Activated T-cell treated with anti-CD3 and anti-CD28 coated beads for 24 hours (primary cell): ENCODE measurements at regions not wholly inside any gene's neighbourhood (a gene's known extent, or its start where the extent isn't known, plus 50 kb on each side); places are given as distances from the start of the nearest gene placed in this dataset.

Experiments used
- DNase-seq: peaks from one replicate; pipeline ENCODE4 v3.0.0-alpha.2; 2020; ENCODE audit warnings: low read depth

DNA sequence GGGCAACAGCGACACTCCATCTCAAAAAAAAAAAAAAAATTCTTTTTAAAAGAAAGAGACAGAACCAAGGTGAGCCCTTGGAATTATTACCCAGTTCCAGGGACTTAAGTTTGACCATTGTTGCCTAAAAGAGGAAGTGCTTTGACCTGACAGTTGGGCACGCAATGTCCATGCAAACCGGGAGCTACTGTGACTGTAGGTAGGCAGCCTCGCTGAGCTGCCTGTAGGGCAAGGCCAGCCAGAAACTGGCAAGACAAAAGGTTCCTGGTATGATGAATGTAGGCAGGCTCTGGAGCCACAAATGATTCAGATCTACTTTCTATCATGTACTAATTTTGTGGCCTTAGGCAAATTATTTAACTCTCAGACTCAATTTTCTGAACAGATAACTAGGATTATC, 334.8 kb upstream of the ZNF462 start:
- DNase-seq = no peak

DNA sequence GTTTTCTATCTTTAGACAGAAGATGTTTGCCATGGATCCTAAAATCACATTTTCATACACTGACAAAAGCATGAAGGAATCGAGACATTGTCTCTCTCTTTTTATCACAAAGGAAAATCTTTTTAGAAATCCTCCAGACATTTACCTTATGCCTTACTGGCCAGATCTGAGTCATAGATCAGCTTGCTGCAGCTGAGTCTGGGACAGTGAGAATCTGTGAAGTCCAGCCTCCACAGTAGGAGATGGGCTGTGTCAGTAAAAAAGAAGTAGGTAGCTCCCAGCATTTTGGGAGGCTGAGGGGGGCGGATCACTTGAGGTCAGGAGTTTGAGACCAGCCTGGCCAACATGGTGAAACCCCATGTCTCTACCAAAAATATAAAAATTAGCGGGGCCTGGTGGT, 333.4 kb upstream of the ZNF462 start:
- DNase-seq = no peak

DNA sequence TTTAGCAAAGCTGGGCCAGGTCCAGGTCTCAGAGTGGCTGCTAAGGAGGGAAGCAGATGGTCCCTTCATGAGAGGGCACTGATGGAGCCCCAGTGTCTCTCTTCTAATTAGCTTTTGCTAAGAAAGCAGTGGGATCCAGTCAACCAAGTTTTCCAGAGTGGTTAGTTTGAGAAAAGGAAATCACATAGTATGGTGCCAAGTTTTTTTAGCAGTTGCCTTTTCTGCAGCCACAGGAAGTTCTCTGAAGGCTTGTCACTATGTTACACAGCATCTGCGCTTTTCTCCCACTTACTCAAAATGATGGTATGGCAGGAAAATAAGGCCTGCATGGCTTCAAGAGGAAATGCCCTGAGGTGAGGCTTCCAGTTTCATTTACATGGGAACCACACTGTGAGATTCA, 331.5 kb upstream of the ZNF462 start:
- DNase-seq = no peak

DNA sequence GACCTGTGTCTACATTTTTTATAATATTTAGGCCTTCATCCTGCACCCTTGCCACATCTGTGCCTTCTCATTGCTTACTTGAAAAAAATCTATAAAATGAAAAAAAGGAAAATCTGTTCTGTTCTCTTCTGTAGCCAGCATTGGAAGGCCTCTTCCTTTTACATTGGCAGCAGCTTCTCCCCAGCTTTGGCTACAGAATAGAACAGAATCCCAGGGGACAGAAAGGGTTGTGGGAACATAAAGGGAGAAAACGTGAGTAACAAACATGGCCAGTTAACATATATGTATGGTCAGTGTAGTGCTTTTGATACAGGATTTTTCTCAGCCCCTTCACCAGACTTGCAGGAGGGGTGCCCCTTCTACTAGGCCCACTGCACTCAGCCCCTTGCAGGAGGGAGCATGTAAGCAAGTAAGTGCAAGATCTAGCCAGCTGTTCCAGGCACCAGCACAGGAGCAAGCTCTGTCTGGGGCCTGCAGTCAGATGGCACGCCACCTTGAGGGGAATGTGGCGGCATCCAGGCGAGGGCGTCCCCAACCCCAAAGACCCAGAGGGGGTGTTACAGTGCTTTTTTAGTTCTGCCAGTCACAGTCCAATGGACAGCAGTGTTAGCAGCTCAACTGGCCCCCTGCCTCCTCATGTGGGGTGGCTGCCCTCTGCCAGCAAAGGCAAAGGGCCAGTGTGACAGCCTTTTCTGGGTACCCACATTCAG, 330.5 kb upstream of the ZNF462 start:
- no peak for DNase-seq

DNA sequence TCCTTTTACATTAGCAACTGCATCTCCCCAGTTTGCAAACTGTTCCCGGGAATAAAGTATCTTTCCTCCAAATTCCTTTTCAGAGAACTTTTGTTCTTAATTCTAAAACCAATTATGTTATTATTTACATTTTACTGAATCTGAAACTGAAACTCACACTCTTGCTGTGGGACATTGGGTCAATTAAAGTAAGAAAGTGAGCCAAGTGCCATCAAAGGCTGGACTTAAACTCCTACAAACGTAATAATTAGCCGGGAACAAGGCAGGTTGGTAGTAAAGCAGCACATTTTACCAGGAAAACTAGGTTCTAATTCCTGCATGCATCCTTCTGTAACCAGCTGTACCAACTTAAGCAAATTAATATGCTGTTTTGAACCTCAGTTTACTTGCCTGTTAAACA, 328.2 kb upstream of the ZNF462 start:
- DNase-seq = no peak

DNA sequence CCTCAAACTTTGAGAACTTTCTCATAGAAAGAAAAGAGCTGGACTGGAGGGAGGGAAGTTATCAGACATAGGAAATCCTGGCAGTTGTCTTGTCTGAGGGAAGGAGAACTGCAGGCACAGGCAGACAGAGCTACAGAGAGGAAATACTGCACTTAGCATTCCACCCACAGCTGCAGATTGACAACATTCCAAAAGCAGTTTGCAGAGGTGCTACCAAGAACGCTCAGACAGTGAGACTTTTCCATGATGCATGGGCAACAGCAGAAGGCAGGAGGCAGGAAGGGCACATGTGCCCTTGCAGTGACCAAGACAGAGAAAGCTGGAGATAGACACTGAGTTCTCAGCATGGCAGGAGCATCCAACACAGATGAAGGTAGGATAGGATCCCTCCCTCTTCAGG, 327.5 kb upstream of the ZNF462 start:
- no peak for DNase-seq

DNA sequence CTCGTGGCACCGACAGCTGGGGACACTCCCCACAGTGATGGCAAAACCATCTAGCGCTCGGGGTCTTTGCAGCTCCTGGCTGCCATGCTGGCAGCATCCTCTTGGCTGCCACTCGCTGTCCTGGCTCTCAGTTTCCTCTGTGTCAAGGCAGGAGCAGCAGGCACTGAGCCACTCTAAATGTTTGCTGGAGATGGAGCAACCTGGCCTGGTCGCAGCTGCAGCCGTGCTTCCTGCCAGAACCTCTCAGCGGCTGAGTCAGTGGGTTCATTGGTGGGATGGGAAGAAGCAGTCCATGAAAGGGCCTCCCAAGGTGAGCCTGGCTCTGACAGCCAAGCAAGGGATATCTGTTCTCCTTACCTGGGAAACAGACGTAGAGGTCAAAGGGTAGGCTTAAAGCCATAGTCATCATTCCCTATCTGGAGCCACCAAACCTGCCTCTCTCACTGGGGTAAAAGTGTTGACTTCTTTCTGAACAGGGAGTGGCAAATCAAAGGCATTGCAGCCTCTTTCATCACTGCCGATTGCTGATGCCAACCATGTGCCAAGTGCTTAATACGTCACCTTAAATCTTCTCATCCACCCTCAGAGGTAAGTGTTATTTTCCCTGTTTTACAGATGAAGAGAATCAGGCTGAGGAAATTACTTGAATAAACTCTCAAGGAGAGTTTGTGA, 304.8 kb upstream of the ZNF462 start:
- no peak for DNase-seq

DNA sequence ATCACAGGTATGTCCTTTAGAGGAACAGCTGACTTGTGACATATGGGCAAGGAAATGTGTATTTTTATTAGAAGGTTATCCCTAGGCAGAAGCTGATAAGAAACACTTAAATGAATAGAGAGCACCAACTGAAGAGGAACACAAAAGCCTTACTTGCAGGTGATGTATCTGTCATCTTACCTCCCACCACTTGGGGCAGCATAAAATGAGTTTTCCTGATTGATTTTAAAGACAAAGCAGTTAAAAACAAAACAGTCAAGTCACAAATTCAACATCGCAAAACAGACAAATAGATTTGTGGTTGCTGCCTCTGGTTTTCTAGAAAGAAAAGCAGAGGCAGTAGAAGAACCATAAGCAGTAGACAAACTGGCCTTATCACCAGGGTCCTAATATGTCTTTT, 302.4 kb upstream of the ZNF462 start:
- no peak for DNase-seq

DNA sequence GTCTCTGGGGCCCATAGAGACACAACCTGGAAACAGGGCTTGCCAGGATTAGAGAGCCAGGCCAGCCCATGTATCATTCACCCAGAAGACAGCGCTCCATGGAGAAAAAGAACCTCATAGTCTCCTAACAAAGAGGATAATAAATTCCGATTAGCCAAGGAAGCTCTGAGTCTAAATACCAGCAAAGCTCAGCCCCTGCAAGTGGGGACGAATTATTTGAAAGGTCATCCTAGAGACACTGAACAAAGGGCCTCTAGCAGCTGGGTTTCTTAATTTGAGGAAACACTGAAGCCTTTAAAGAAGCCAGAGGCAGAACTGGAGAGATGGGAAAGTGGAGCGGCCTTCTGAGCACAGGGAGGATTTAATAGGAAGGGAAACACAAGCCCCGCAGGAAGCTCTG, 287.1 kb upstream of the ZNF462 start:
- no peak for DNase-seq

DNA sequence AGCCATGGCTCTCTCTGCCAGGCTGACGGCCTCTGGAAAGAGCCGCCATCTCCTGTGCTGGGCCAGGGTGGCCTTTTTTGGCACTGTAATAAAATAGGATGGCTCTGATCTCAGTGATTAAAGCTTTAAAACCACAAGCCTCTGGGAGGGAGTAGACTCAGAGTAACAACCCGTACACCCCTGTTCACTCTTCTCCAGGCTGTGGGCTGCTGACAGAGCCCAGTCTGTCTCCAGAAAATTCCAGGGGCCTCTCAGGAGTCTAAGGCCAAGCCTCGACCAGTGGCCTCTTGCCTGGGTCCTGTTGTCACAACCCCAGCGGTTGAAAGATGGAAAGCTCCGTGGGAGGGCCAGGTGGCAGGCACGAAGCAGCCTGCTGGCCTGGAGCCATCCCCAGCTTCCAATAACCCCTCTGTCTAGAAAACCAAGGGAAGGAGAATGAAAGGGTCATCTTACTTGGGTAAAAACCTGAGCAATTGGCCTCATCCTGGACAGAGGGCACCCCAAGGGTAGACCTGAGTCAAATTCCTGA, 286.7 kb upstream of the ZNF462 start:
- DNase-seq = no peak

DNA sequence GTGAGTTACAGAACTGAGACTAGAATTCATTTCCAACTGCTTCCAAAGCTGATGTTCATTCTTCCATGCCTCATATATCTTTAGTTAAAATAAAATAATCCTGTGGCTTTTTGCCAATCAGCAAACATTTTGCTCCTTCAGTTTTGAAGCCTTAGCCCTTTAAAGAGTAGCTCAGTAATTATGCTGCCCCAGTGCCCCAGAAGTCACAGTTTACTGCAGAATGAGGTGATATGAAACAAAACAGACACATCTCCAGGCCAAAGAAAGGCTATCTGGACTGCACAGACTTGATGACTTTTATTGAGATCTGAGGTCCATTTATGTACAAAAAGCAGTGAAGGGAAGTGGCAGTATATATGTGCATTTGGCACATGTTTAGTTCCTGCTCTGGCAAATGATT, 285.8 kb upstream of the ZNF462 start:
- no peak for DNase-seq

DNA sequence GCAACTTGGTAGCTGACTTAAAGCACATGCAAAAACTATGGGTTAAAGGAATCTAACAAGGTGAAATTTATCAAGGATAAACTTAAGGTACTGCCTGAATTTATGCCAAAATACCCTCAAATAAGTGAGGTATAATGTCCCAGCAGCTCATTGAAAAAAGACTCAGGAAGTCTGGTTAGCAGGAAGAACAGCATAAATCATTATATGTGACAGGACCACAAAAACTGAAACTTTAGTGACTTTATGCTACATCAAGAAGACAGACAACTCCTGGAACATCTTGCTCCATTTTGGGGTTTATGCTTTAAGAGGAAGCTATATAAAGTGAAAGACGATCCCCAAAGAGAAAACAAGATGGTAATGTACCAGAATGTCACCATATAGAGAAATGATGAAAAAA, 282.4 kb upstream of the ZNF462 start:
- DNase-seq = no peak

DNA sequence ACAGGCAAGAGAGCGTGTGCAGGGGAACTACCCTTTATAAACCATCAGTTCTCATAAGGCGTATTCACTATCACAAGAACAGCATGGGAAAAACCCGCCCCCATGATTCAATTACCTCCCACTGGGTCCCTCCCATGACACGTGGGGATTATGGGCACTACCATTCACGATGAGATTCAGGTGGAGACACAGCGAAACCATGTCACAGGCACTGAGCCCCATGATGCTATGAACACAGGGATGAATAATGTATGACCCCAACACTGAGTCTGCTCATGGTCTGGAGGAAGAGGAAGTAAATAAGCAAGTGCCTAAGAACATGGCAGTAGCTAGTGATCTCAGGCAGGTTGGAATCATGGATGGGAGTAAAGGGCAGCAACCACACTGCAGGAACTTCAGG, 281.0 kb upstream of the ZNF462 start:
- no peak for DNase-seq

DNA sequence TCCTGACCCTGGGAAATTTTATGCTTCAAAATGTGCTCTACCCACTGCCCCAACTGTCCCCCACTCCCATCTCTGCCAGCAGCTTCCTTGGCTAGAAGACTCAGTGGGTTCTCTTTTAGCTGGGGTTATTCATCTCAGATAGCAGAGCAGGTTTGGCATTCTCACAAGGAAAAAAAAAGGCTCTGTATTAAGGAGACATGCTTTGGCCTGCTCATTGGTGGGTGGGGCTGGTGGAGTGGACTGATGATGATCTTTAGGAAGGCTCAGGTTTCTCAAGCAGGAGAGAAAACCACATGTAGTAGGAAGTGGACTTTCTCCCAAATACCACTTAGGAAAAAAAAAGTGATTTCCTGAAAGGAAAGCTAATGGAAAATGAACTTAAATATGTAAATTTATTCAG, 279.2 kb upstream of the ZNF462 start:
- no peak for DNase-seq

DNA sequence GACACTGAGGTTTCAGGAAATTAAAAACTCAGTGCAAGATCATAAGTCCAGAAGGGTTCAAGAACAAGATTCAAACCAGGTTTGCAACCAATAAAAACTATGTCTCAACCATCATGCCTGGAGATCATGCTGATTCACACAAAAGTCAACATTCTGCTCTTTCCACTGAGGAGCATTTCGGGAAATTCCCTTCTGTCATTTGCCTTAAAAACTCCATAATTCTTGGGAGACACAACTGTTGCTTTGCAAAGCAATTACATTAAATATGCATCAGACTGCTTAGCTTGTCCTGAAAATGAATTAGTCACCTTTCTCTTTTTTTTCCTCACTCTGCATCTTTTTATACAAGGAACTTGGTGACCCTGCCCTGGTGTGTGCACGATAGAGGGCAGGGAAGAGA, 275.9 kb upstream of the ZNF462 start:
- DNase-seq = no peak

DNA sequence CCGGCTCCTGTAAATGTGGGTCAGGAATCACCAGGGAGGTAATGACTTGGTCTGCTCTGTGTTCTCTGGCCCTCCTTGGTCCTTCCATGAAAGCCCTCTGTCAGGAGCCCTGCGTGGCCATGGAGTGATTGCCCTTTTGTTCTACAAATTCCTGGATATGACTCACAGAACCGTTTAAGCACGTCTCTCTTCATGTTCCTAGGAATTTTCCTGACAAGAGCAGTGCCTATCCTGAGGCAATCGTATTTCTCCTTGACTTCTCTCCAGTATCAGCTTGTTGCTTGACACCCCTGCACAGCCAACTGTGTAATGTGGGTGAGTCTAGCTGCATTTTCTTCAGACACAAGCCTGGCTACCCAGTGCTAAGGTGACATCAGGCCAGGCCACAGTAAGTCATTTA, 274.3 kb upstream of the ZNF462 start:
- no peak for DNase-seq

DNA sequence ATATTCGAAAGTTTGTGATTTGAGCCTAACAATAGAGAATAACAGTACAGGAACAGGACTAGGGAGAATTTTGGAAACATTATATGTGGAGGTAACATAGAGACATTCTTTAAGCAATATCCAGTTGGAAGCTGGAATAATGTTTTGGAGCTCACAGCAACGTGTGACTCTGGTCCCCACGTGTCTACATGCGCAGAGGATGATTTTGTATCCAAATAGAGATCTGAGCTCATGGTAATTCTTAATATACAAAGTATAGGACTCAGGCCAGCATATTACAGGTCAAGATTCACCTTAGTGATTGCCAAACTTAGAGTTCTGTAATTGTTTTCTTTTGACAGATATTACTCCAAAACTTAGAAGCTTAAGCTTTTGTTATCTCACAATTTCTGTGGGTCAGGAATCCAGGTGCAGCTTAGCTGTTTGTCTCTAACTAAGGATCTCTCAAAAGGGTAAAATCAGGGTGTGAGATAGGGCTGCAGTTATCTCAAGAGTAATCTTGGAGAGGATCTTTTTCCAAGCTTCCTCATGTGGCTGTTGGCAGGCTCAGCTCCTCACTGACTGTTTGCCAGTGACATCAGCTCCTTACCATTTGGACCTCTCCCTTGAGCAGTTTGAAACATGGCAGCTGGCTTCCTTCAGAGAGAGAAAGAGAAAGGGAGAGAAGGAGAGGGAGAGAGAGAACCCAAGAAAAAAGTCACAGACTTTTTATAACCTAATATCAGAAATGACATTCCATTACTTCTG, 272.0 kb upstream of the ZNF462 start:
- no peak for DNase-seq

DNA sequence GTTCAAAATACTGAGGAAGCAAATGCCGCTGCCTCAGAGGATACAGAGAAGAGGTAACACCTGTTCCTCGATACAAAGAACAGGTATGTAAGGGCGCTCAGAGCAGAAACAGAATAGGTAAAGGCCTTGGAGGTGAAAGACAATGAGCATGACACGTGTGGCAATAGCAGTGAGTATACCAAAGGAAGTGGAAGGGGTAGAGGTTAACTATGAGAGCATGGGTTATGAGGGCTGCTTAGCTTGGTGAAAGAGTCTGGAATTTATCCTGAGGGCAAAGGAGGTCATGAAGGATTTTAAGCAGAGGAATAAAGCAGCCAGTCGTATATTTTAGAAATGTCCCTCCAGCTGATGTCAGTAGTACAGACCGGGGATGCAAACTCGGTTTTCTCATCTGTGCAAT, 269.8 kb upstream of the ZNF462 start:
- DNase-seq = no peak

DNA sequence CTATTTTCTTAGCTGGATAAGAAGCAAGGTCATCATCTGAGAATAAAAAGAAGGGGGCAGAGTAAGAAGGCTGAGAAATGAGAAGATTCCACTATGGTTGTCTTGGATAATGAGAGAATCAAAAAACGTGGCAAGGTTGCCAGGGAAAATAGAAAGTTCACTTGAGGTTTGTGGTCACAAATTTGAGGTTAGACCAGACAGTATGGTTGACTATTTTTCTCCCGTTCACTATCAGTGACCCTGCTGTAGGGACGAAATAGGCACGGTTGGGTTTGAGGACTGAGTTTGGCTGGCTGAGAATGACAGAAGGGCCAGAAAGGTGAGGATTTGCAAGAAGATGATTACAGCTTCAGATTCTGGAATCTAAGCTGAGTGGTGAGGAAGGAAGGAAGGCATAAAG, 266.0 kb upstream of the ZNF462 start:
- no peak for DNase-seq

DNA sequence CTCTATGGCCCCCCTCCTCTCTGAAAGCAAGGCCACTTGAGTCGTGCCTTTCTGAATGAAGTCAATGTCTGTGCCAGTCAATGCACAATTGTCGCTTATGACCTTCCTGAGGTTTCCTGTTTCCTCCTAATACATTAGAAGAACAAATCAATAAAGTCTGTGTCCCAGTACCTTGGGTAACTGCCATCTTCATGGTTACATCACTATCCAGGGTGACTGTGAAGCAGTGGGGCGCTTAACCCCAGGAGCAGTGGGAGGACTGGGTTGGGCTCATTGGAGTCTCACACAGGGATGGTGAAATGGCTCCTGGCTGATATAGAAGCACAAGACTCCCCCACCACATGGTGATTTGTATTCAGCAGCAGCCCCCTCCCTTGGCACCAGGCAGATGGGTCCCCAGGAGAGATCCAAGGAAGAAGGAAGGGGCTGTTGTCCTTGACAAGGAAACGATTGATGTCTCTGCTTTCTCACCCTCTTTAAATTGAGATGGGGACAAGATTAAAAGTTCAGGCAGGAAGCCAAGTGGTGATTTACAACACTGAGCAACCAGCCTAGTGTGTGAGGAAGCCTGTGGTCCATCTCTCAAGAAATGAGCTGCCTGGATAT, 261.9 kb upstream of the ZNF462 start:
- no peak for DNase-seq

DNA sequence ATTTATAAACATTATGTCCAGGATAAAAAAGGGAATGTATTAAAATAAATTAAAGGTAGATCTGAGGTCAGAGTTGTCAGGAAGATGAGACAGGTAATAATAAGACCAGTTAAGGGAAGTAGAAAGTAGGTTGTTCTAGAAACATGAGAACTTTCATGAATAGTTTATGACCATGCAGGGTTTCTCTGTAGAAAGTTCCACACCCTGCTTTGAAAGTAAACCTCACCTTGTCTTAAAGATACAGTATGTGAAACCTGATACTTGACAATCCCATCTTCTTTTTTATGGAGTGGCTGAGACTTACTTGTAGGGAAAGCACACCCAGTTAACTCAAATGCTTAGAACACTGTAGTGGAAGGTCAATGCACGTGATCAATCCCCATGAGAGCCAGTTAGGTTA, 260.6 kb upstream of the ZNF462 start:
- DNase-seq = no peak

DNA sequence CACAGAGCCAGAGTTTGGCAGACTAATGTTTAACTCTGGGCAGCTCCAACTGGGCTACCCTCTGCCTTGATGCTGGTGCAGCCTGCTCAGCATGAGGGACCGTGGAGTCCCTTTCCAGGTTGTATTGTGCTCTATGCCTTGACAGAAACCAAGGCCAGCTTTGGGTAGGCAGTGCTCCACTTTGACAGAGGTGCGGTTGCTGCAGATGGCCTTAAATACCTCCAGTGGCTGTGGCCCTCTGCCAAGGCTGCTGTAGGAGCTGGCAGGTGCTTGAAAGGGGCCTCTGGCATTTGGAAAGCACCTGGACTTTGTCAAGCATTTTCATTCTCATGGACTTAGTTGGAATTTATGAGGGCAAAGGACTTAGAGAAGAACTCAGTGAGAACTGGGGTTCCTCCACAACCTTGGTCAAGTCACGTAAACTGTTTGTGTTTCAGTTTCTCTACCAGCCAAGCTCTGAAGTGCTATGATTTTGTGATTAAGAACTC, 249.7 kb upstream of the ZNF462 start:
- no peak for DNase-seq
